ENCODE measurements at regions not wholly inside any gene's neighbourhood (a gene's known extent, or its start where the extent isn't known, plus 50 kb on each side); places are given as distances from the start of the nearest gene placed in this dataset.
A peak's percentile ranks its signal among the peaks of the same experiment; 100 is the strongest.

DNA sequence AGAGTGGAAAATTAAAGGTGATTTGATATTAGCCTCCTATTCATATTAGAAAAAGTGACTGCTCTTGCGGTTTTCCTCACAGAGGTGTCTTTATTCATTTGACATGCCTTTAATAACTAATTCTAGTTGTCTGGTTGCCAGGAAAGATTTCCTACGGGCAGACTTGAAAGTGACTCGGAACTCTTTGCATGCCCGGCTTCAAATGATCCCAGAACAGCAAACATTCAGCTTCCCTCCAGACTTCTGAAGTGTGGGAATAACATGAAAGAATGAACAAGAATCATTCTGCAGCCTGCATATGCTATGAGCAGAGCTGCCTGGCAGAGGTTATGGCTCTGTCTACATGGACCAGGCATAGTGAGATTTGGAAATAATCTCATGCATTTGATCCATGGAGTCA, 89.6 kb upstream of the PKDCC start:
- Histone ChIP-seq H3K9me3 (no peaks in the 10 kb centered on the region), H3K36me3 (ENCODE audit: low read depth) (no peaks in the 10 kb centered on the region), H3K4me3 (no peak overlapping the region), H3K4me1 (ENCODE audit: low read depth) (peaks cover 2% of the 10 kb centered on the region)
- DNase-seq (no peak), ATAC-seq (no peak)
- intact Hi-C loops (cut with DNase I, micrococcal nuclease), result no loop called here
- no peak for TF ChIP-seq CTCF (IDR thresholded peaks at IDR 0.05)

GRCh38 chr2:41958775-41959174, 89.0 kb upstream of the PKDCC start:
- Histone ChIP-seq H3K4me1 (ENCODE audit: low read depth) (peaks cover 7% of the 10 kb centered on the region), H3K4me3 (no peak overlapping the region), H3K9me3 (no peaks in the 10 kb centered on the region), H3K36me3 (ENCODE audit: low read depth) (no peaks in the 10 kb centered on the region)
- TF ChIP-seq CTCF (IDR thresholded peaks at IDR 0.05), result no peak
- DNase-seq, result no peak
- intact Hi-C loops (cut with DNase I, micrococcal nuclease), result no loop called here
- ATAC-seq, result no peak

DNA sequence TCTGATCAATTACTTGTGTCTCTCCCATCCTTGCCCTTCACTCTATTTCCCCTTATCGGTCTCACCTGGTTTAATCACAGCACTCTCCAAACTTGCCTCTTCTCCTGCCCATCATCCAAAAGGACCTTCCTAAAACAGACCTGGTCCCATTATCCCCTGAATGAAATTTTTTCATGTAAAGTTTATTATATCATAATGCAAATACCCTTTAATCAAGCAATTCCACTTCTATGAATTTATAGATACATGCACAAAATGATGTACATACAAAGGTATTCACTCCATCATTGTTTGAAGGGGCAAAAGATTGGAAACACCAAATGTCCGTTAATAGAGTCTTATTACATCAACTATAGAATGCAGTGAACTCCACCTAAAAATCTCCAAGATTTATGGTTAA, 88.1 kb upstream of the PKDCC start:
- no peaks in the 10 kb centered on the region for H3K9me3 ChIP-seq
- no peak for ATAC-seq
- no peaks in the 10 kb centered on the region for H3K36me3 ChIP-seq (ENCODE audit: low read depth)
- no peak for DNase-seq
- H3K4me3 ChIP-seq, result no peak overlapping the region
- TF ChIP-seq CTCF (IDR thresholded peaks at IDR 0.05), result no peak
- H3K4me1 ChIP-seq (ENCODE audit: low read depth), result peaks cover 17% of the 10 kb centered on the region
- intact Hi-C loops (cut with DNase I, micrococcal nuclease), result no loop called here

- H3K4me1 ChIP-seq (ENCODE audit: low read depth), result peaks cover 46% of the 10 kb centered on the region
- ATAC-seq (no peak), DNase-seq (no peak)
- no peaks in the 10 kb centered on the region for H3K36me3 ChIP-seq (ENCODE audit: low read depth)
- intact Hi-C loops (cut with DNase I, micrococcal nuclease), result no loop called here
- H3K9me3 ChIP-seq, result no peaks in the 10 kb centered on the region
- H3K4me3 ChIP-seq, result no peak overlapping the region
- no peak for TF ChIP-seq CTCF (IDR thresholded peaks at IDR 0.05)
Measured at GRCh38 chr2:41962922-41963622, 84.7 kb upstream of the PKDCC start.

DNA sequence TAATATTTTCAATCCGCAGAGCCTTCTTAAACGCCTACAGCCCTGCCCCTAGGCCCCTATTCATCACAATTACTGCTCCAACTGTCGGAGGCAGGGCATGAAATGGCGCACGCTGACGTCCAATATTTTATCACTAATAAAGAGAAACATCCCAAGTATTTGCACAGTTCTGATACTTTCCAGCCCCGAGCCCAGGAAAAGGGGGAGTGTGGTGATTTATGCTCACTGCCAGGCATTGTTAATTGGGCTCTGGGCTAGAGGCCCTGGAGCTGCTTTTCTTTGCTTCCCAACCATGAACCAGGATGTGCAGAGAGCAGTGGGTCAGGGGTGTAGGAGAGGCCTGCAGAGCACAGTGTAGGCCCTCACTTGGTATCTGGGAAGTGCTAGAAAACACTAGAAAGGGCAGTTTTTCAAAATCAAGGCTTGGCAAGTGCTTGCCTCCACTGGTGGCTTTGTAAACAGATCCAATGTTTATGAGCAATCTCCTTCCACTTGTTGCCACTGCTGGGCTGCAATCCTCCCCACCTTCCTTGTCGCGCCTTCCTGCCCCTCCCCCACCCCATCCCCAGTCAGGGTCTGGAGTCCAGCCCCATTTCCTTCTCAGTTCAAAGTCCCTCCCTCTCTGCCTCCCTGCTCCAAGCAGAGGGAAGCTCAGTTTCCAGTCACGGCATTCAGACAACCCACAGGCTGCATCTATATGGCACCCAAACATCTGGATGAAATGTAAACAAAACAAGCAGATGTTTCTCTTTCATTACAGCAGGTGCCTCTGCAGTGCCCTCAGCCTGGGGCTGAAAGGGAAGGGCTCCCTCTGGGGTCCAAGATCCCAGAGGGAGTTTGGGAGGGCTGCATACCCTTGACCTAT, 83.9 kb upstream of the PKDCC start:
- intact Hi-C loops (cut with DNase I, micrococcal nuclease), result no loop called here
- no peak for TF ChIP-seq CTCF (IDR thresholded peaks at IDR 0.05)
- ATAC-seq (peak; percentile 89), DNase-seq (peak; percentile 90 to 94 (median 90))
- no peaks in the 10 kb centered on the region for H3K9me3 ChIP-seq
- no peaks in the 10 kb centered on the region for H3K36me3 ChIP-seq (ENCODE audit: low read depth)
- H3K4me3 ChIP-seq, result no peak overlapping the region
- H3K4me1 ChIP-seq (ENCODE audit: low read depth), result peaks cover 46% of the 10 kb centered on the region
